GM12874 (cell line): ENCODE measurements at regions not wholly inside any gene's neighbourhood (a gene's known extent, or its start where the extent isn't known, plus 50 kb on each side); places are given as distances from the start of the nearest gene placed in this dataset.

ENCODE experiments used
- TF ChIP-seq, protein P1 (sequence below): IDR thresholded peaks from 2 replicates; pipeline ENCODE4 v1.5.1; 2011; ENCODE audit warnings: low read depth, mild to moderate bottlenecking, control low read depth, low read length, moderate library complexity; ENCODE audit not compliant: insufficient read depth

- TF ChIP-seq, protein P1, sequence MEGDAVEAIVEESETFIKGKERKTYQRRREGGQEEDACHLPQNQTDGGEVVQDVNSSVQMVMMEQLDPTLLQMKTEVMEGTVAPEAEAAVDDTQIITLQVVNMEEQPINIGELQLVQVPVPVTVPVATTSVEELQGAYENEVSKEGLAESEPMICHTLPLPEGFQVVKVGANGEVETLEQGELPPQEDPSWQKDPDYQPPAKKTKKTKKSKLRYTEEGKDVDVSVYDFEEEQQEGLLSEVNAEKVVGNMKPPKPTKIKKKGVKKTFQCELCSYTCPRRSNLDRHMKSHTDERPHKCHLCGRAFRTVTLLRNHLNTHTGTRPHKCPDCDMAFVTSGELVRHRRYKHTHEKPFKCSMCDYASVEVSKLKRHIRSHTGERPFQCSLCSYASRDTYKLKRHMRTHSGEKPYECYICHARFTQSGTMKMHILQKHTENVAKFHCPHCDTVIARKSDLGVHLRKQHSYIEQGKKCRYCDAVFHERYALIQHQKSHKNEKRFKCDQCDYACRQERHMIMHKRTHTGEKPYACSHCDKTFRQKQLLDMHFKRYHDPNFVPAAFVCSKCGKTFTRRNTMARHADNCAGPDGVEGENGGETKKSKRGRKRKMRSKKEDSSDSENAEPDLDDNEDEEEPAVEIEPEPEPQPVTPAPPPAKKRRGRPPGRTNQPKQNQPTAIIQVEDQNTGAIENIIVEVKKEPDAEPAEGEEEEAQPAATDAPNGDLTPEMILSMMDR, result no peak
Observed at GRCh38 chr4:170691168-170691567, 601.4 kb upstream of the AADAT start.

DNA sequence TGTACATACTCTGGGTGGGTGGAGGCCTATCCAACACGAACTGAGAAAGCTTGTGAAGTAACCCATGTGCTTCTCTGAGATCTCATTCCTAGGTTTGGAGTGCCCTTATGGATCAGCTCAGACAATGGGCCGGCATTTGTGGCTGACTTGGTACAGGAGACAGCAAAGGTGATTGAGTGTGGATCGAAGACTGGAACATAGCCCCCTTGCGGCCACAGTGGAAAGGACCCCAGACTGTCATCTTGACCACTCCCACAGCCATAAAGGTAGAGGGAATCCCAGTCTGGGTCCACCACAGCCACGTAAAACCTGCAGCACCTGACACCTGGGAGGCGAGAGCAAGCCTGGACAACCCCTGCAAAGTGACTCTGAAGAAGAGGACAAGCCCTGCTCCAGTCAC lies 598.0 kb upstream of the AADAT start:
- TF ChIP-seq, protein P1, result no peak

GRCh38 chr4:170682558-170683294 lies 593.0 kb upstream of the AADAT start:
- TF ChIP-seq, protein P1, result no peak

GRCh38 chr4:170675568-170676262 lies 586.0 kb upstream of the AADAT start:
- TF ChIP-seq, protein P1, result no peak

DNA sequence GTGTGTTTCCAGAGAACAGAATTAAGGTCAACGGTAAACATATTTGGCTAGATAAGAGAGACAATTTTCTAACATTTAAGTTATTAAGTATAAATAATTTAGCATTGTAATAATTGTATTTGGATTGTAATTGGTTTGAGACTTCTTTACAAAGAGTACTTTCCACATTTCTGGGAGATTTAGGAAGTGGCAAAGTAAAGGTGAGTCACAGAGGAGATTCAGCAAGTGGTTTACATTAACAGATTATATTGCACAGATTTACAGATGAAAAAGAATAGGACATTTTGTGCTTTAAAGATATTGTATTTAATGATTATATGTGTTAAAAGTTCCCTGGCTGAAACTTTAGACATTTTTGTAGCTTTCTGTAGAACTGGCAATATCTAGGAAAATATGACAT lies 584.4 kb upstream of the AADAT start:
- TF ChIP-seq, protein P1, result no peak

- TF ChIP-seq, protein P1, result no peak
Observed at GRCh38 chr4:170672381-170672965, 582.7 kb upstream of the AADAT start.

DNA sequence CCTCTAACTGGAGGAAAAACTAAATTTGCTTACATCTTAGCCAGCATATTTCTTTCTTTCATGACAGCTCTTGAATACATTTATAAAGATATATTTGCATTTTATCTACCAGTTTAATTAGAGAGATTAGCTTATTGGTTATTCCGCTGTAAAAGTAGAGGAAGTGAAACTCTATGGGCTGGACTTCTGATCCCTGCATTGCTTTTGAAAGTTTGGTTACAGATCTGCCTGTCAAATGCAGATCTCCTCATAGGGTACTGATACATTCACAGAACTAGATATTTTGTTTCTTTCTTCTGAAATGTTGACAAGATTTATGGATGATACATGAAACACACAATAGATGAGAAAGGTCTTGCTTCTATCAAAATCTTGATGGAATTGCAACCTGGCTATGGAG lies 581.4 kb upstream of the AADAT start:
- TF ChIP-seq, protein P1, result no peak
